ENCODE measurements at regions not wholly inside any gene's neighbourhood (a gene's known extent, or its start where the extent isn't known, plus 50 kb on each side); places are given as distances from the start of the nearest gene placed in this dataset.

GRCh38 chr2:186044761-186045160 is 306.2 kb downstream of the FSIP2 start:
- H3K9ac ChIP-seq (ENCODE audit: low read depth, low read length, poor library complexity, severe bottlenecking): no peak overlapping the region
- H2AFZ ChIP-seq (ENCODE audit: low read length): no peak overlapping the region
- TF ChIP-seq EZH2phosphoT487 (IDR thresholded peaks at IDR 0.05; ENCODE audit: borderline replicate concordance): no peak
- H3K4me2 ChIP-seq (ENCODE audit: low read depth, low read length, poor library complexity, severe bottlenecking): no peak overlapping the region
- no peaks in the 10 kb centered on the region for H4K20me1 ChIP-seq (ENCODE audit: insufficient read depth, low read length, poor library complexity, severe bottlenecking)
- H3K9me3 ChIP-seq (ENCODE audit: insufficient read depth, low read depth, low read length): no peaks in the 10 kb centered on the region
- H3K4me1 ChIP-seq (ENCODE audit: insufficient read depth, low read length, poor library complexity, severe bottlenecking): no peaks in the 10 kb centered on the region
- no peaks in the 10 kb centered on the region for H3K79me2 ChIP-seq (ENCODE audit: insufficient read depth, low read length)
- H3K27me3 ChIP-seq (ENCODE audit: insufficient read depth, low read length, poor library complexity, severe bottlenecking): no peaks in the 10 kb centered on the region
- H3K9me2 ChIP-seq (replicated peaks; ENCODE audit: low read depth, low read length): no peaks in the 10 kb centered on the region
- H3F3A ChIP-seq (ENCODE audit: low read depth): no peaks in the 10 kb centered on the region
- H3K4me3 ChIP-seq (ENCODE audit: low read length, poor library complexity, severe bottlenecking): no peak overlapping the region
- H3K36me3 ChIP-seq (ENCODE audit: insufficient read depth, low read length): no peaks in the 10 kb centered on the region

GRCh38 chr2:186052930-186053329 is 314.3 kb downstream of the FSIP2 start:
- Histone ChIP-seq H3K9ac (ENCODE audit: low read depth, low read length, poor library complexity, severe bottlenecking) (no peak overlapping the region), H3K9me3 (ENCODE audit: insufficient read depth, low read depth, low read length) (no peaks in the 10 kb centered on the region), H3F3A (ENCODE audit: low read depth) (no peaks in the 10 kb centered on the region), H3K4me1 (ENCODE audit: insufficient read depth, low read length, poor library complexity, severe bottlenecking) (no peaks in the 10 kb centered on the region), H3K4me3 (ENCODE audit: low read length, poor library complexity, severe bottlenecking) (no peak overlapping the region), H3K36me3 (ENCODE audit: insufficient read depth, low read length) (no peaks in the 10 kb centered on the region), H4K20me1 (ENCODE audit: insufficient read depth, low read length, poor library complexity, severe bottlenecking) (no peaks in the 10 kb centered on the region), H2AFZ (ENCODE audit: low read length) (no peak overlapping the region), H3K9me2 (replicated peaks; ENCODE audit: low read depth, low read length) (no peaks in the 10 kb centered on the region), H3K4me2 (ENCODE audit: low read depth, low read length, poor library complexity, severe bottlenecking) (no peak overlapping the region), H3K27me3 (ENCODE audit: insufficient read depth, low read length, poor library complexity, severe bottlenecking) (no peaks in the 10 kb centered on the region), H3K79me2 (ENCODE audit: insufficient read depth, low read length) (no peaks in the 10 kb centered on the region)
- TF ChIP-seq, protein P1, sequence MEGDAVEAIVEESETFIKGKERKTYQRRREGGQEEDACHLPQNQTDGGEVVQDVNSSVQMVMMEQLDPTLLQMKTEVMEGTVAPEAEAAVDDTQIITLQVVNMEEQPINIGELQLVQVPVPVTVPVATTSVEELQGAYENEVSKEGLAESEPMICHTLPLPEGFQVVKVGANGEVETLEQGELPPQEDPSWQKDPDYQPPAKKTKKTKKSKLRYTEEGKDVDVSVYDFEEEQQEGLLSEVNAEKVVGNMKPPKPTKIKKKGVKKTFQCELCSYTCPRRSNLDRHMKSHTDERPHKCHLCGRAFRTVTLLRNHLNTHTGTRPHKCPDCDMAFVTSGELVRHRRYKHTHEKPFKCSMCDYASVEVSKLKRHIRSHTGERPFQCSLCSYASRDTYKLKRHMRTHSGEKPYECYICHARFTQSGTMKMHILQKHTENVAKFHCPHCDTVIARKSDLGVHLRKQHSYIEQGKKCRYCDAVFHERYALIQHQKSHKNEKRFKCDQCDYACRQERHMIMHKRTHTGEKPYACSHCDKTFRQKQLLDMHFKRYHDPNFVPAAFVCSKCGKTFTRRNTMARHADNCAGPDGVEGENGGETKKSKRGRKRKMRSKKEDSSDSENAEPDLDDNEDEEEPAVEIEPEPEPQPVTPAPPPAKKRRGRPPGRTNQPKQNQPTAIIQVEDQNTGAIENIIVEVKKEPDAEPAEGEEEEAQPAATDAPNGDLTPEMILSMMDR (conservative IDR thresholded peaks at IDR 0.05; ENCODE audit: low read length): no peak
- no peak for TF ChIP-seq EZH2phosphoT487 (IDR thresholded peaks at IDR 0.05; ENCODE audit: borderline replicate concordance)

GRCh38 chr2:186058614-186059013 is 320.0 kb downstream of the FSIP2 start:
- Histone ChIP-seq H4K20me1 (ENCODE audit: insufficient read depth, low read length, poor library complexity, severe bottlenecking) (no peaks in the 10 kb centered on the region), H2AFZ (ENCODE audit: low read length) (no peak overlapping the region), H3K9me3 (ENCODE audit: insufficient read depth, low read depth, low read length) (no peaks in the 10 kb centered on the region), H3K9ac (ENCODE audit: low read depth, low read length, poor library complexity, severe bottlenecking) (no peak overlapping the region), H3K79me2 (ENCODE audit: insufficient read depth, low read length) (no peaks in the 10 kb centered on the region), H3K4me1 (ENCODE audit: insufficient read depth, low read length, poor library complexity, severe bottlenecking) (no peaks in the 10 kb centered on the region), H3F3A (ENCODE audit: low read depth) (no peaks in the 10 kb centered on the region), H3K27me3 (ENCODE audit: insufficient read depth, low read length, poor library complexity, severe bottlenecking) (no peaks in the 10 kb centered on the region), H3K4me2 (ENCODE audit: low read depth, low read length, poor library complexity, severe bottlenecking) (no peak overlapping the region), H3K9me2 (replicated peaks; ENCODE audit: low read depth, low read length) (no peaks in the 10 kb centered on the region), H3K36me3 (ENCODE audit: insufficient read depth, low read length) (no peaks in the 10 kb centered on the region), H3K4me3 (ENCODE audit: low read length, poor library complexity, severe bottlenecking) (no peak overlapping the region)
- TF ChIP-seq EZH2phosphoT487 (IDR thresholded peaks at IDR 0.05; ENCODE audit: borderline replicate concordance): no peak
- TF ChIP-seq, protein P1 (conservative IDR thresholded peaks at IDR 0.05; ENCODE audit: low read length): no peak

DNA sequence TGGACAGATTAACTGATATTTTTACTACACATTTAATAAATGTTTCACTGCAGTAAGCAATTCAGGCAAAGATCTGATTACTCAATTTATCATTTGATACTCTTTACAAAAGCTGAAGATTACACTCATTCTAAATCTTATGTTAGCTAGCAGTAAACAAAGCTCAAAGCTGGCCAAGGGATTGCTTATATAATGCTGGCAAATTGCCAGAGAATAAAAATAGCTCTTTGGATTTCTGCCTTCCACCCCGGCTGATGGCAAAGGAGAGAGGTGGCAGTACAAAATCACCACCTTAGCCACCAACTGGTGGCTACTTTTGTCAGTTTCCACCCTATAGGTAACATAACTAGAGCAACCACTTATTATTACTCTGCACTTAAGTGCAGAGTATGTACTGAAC is 320.5 kb downstream of the FSIP2 start:
- Histone ChIP-seq H3K4me2 (ENCODE audit: low read depth, low read length, poor library complexity, severe bottlenecking) (no peak overlapping the region), H3K9me2 (replicated peaks; ENCODE audit: low read depth, low read length) (no peaks in the 10 kb centered on the region), H3K36me3 (ENCODE audit: insufficient read depth, low read length) (no peaks in the 10 kb centered on the region), H3K27me3 (ENCODE audit: insufficient read depth, low read length, poor library complexity, severe bottlenecking) (no peaks in the 10 kb centered on the region), H3F3A (ENCODE audit: low read depth) (no peaks in the 10 kb centered on the region), H3K4me1 (ENCODE audit: insufficient read depth, low read length, poor library complexity, severe bottlenecking) (no peaks in the 10 kb centered on the region), H4K20me1 (ENCODE audit: insufficient read depth, low read length, poor library complexity, severe bottlenecking) (no peaks in the 10 kb centered on the region), H3K4me3 (ENCODE audit: low read length, poor library complexity, severe bottlenecking) (no peak overlapping the region), H2AFZ (ENCODE audit: low read length) (no peak overlapping the region), H3K9me3 (ENCODE audit: insufficient read depth, low read depth, low read length) (no peaks in the 10 kb centered on the region), H3K9ac (ENCODE audit: low read depth, low read length, poor library complexity, severe bottlenecking) (no peak overlapping the region), H3K79me2 (ENCODE audit: insufficient read depth, low read length) (no peaks in the 10 kb centered on the region)
- TF ChIP-seq, protein P1 (conservative IDR thresholded peaks at IDR 0.05; ENCODE audit: low read length): no peak
- no peak for TF ChIP-seq EZH2phosphoT487 (IDR thresholded peaks at IDR 0.05; ENCODE audit: borderline replicate concordance)

All from Loucy (cell line).